GM12865 (cell line): ENCODE measurements at regions not wholly inside any gene's neighbourhood (a gene's known extent, or its start where the extent isn't known, plus 50 kb on each side); places are given as distances from the start of the nearest gene placed in this dataset.

Source experiments
- DNase-seq: peaks from one replicate; pipeline ENCODE4 v3.0.0; 2010; ENCODE audit warnings: low read depth
- H3K4me3 ChIP-seq: 2 replicates; pipeline ENCODE4 v1.5.1; 2011; ENCODE audit warnings: mild to moderate bottlenecking, low read depth, low read length, control low read depth
- CTCF ChIP-seq: IDR thresholded peaks from 2 replicates; pipeline ENCODE4 v1.5.1; 2011; ENCODE audit warnings: low read length, control low read depth, low read depth, inconsistent platforms; ENCODE audit not compliant: insufficient read depth; ENCODE audit errors: missing control alignments

DNA sequence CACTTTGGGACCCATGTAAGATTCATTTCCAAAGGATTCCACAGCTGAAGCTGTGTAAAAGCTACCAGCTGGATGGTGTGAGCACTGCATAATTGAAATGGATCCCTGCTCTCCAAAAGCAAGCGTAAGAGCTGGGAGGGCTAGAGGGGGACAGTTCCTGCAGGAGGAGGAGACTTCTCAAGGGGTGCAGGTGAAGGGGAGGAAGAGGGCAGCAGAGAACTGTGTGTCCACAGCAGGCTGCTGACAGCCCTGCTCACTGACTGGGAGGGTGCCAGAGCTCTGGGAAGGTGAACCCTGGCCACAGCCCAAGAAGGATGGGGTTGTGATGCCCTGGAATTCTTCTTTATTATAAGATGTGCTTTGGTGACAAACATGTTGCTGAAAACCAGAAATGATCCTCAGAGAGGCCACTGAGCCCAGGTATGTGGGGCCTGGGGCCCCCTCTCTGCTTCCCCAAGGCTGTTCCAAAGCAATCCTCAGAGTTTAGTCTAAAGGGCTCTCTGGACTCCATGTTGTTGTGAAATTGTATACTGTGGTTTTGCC lies 112.8 kb upstream of the SLC25A48 start:
- DNase-seq, result no peak
- no peak for TF ChIP-seq CTCF
- H3K4me3 ChIP-seq, result no peak overlapping the region

GRCh38 chr5:135720191-135720590 lies 114.3 kb upstream of the SLC25A48 start:
- H3K4me3 ChIP-seq, result no peak overlapping the region
- no peak for DNase-seq
- TF ChIP-seq CTCF, result no peak

DNA sequence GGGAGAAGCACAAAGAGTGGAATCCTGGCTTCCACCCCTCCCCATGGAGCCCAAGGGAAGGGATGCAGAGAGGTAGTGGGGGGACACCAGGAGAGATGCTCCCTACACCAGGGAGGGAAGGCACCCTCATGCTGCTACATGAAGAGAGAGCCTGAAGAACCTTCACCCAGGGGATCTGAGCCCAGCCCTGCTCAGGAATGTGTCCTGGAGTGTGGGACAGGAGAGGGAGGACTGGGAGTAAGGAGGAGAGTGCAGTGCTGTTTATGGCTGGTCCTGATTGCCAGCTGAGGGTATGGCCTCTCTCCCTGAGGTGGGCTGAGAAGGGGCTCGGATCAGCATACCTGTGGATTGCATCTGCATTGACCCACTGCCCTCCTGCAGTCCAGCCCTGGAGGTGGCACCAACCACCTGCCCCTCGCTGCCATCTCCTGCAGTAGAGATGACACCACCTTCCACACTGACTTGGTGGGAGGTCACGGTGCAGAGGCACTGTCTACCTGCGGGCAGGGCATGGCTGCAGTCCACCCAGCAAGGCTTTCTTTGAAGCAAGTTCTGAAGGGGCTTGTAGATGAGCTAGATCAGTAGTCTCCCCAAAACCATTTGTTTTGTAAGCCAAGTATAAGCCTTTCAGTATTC lies 114.9 kb upstream of the SLC25A48 start:
- TF ChIP-seq CTCF, result no peak
- no peak for DNase-seq
- H3K4me3 ChIP-seq, result no peak overlapping the region

DNA sequence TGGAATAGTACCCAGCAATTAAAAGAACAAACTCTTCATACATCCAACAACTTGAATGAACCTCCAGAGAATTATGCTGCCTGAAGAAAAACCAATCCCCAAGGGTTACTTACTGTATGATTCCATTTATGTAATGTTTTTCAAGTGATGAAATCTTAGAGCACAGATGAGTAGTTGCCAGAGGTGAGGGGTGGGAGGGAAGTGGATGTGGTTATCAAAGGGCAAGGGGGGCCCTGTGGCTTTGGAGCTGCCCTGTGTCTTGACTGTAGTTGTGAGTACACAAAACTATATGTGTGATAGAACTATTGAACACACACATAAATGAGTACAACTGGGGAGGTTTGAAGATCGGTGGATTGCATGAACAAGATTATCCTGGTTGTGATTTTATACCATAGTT lies 115.8 kb upstream of the SLC25A48 start:
- DNase-seq, result no peak
- no peak for TF ChIP-seq CTCF
- no peak overlapping the region for H3K4me3 ChIP-seq

GRCh38 chr5:135718151-135718550 lies 116.3 kb upstream of the SLC25A48 start:
- no peak overlapping the region for H3K4me3 ChIP-seq
- DNase-seq, result no peak
- TF ChIP-seq CTCF, result no peak

- DNase-seq, result no peak
- H3K4me3 ChIP-seq, result no peak overlapping the region
- TF ChIP-seq CTCF, result no peak
Measured at GRCh38 chr5:135715267-135716055, 119.0 kb upstream of the SLC25A48 start.
